OCI-LY7 (cell line): ENCODE measurements at regions not wholly inside any gene's neighbourhood (a gene's known extent, or its start where the extent isn't known, plus 50 kb on each side); places are given as distances from the start of the nearest gene placed in this dataset.

ENCODE experiments used
- BruUV-seq: library from RNA; stranded (reverse); fragments of 400-500 nt; replicated peaks from 2 replicates; lab custom pipeline; 2021; lab: Mats Ljungman, UMichigan
- CTCF ChIA-PET: fragments of 300-600 bp; sonication (Branson Sonifier 250); formaldehyde crosslinking; loops from one replicate; lab custom pipeline; 2022; ENCODE audit warnings: antibody characterized with exemption; ENCODE audit not compliant: unreplicated experiment; lab: Charles Lee
- POLR2A ChIA-PET: fragments of 300-600 bp; sonication (Branson Sonifier 250); formaldehyde crosslinking; loops from one replicate; lab custom pipeline; 2022; ENCODE audit warnings: antibody characterized with exemption; lab: Charles Lee
- DNase-seq: peaks from one replicate; pipeline ENCODE4 v3.0.0-alpha.2; 2015; ENCODE audit warnings: low spot score
- H2AFZ ChIP-seq: fragments of 200-600 bp; sonication (generic), shearing (Covaris generic); 2 replicates; pipeline ENCODE4 v1.6.1; 2014; ENCODE audit warnings: mild to moderate bottlenecking, antibody characterized with exemption, low read length, moderate library complexity
- H3K27ac ChIP-seq: fragments of 200-600 bp; sonication (generic); 2 replicates; pipeline ENCODE4 v1.5.1; 2014; ENCODE audit warnings: mixed run types, low read depth, mild to moderate bottlenecking, moderate library complexity, low read length, inconsistent platforms; ENCODE audit not compliant: poor library complexity, severe bottlenecking
- H3K36me3 ChIP-seq: fragments of 200-600 bp; sonication (generic); 2 replicates; pipeline ENCODE4 v1.6.1; 2014; ENCODE audit warnings: mild to moderate bottlenecking, antibody characterized with exemption, low read length, moderate library complexity, mixed read lengths; ENCODE audit not compliant: insufficient read depth
- H3K4me1 ChIP-seq: fragments of 200-600 bp; sonication (generic); 2 replicates; pipeline ENCODE4 v1.5.1; 2014; ENCODE audit warnings: mild to moderate bottlenecking, low read length; ENCODE audit not compliant: insufficient read depth, poor library complexity, severe bottlenecking
- H3K4me2 ChIP-seq: fragments of 200-600 bp; sonication (generic); 2 replicates; pipeline ENCODE4 v1.6.1; 2014; ENCODE audit warnings: mild to moderate bottlenecking, low read length
- H3K4me3 ChIP-seq: fragments of 200-600 bp; sonication (generic); 2 replicates; pipeline ENCODE4 v1.5.1; 2014; ENCODE audit warnings: mild to moderate bottlenecking, low read depth, low read length; ENCODE audit not compliant: poor library complexity, severe bottlenecking
- H3K79me2 ChIP-seq: fragments of 200-600 bp; sonication (generic); 2 replicates; pipeline ENCODE4 v1.6.1; 2016; ENCODE audit warnings: low read depth, mild to moderate bottlenecking, low read length, moderate library complexity, mixed read lengths; ENCODE audit not compliant: insufficient read depth
- H3K9me2 ChIP-seq: fragments of 200-600 bp; sonication (generic); 2 replicates; pipeline ENCODE4 v1.6.1; 2016; ENCODE audit warnings: mild to moderate bottlenecking, low read length, mixed read lengths; ENCODE audit not compliant: insufficient read depth
- H3K9me3 ChIP-seq: fragments of 200-600 bp; sonication (generic); 2 replicates; pipeline ENCODE4 v1.6.1; 2014; ENCODE audit warnings: mild to moderate bottlenecking, mixed run types, low read length, mixed read lengths
- H4K20me1 ChIP-seq: fragments of 200-600 bp; sonication (generic); 2 replicates; pipeline ENCODE4 v1.6.1; 2014; ENCODE audit warnings: mild to moderate bottlenecking, antibody characterized with exemption, low read length, moderate library complexity, mixed read lengths; ENCODE audit not compliant: insufficient read depth
- CTCF ChIP-seq: fragments of 200-600 bp; sonication (generic); conservative IDR thresholded peaks from 2 replicates; pipeline ENCODE4 v1.5.1; 2014; ENCODE audit warnings: mild to moderate bottlenecking, antibody characterized with exemption, low read length, moderate library complexity, mixed read lengths
- EZH2phosphoT487 ChIP-seq: fragments of 200-600 bp; sonication (generic); IDR thresholded peaks from 2 replicates; pipeline ENCODE4 v1.6.1; 2018; ENCODE audit warnings: low read depth, borderline replicate concordance, mild to moderate bottlenecking, mixed run types, antibody characterized with exemption, low read length, moderate library complexity, mixed read lengths
- intact Hi-C: fragments of 100-400 bp; cut with micrococcal nuclease; formaldehyde crosslinking; loops from one replicate; pipeline ENCODE4 v1.10.0; 2022; ENCODE audit not compliant: unreplicated experiment

DNA sequence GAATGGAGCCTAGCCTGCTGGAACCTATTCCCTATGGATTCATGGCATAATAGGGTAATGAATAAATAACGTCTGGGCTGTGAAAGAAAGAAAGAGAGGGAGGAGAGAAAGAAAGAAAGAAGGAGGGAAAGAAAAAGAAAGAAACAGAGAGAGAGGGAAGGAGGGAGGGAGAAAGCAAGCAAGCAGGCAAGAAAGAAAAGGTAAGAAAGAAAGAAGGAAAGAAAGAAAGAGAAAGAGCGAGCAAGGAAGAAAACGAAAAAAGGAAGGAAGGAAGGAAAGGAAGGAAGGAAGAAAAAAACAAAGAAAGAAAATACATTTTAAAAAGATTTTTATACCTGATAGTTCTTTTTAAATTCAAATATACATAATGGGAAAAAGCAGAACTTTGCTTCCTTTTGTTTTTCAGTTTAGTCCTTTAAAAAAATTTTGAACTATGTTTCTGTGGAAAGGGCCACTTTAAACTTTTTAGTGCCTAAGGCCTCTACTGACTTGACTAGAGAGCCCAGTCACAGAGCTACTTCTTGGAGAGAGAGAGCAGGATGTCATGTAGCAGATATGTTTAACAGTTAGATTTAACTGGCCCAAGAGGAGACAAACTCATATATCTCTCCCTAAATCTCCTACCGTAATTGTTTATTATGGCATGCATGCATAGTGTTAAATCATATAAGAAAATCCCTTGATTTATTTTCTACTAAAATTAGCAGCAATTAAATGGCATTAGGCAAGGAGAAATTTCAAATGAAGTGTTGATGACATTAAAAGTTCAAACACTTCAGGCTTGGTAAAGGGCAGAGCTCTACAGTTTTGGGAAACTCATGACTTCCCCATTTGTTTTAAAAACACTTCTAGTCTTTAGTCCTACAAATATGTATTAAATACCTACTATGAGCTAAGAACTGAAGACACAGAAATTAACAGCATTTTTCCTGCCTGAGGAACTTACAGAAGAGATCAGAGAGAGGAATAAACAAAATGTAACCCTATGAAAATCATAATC lies 305.5 kb downstream of the BCAT1 start:
- no TSS peak for BruUV-seq
- POLR2A ChIA-PET: interaction anchor here (0.6 to 0.7 kb wide), 3 partner anchors 106 to 1609 kb away, joined by 3 to 4 read pairs (median 3); no protein-coding TSS in a partner anchor

GRCh38 chr12:24639641-24640040 lies 309.3 kb downstream of the BCAT1 start:
- TF ChIP-seq CTCF: no peak
- TF ChIP-seq EZH2phosphoT487: no peak
- no peaks in the 10 kb centered on the region for H4K20me1 ChIP-seq
- CTCF ChIA-PET: no interaction called here
- no peak overlapping the region for H3K4me3 ChIP-seq
- BruUV-seq: no TSS peak
- no peak overlapping the region for H3K4me2 ChIP-seq
- H2AFZ ChIP-seq: no peak overlapping the region
- H3K79me2 ChIP-seq: no peaks in the 10 kb centered on the region
- DNase-seq: no peak
- POLR2A ChIA-PET: no interaction called here
- H3K9me2 ChIP-seq: no peaks in the 10 kb centered on the region
- 0 out of 2 replicates have a peak, but pooled peaks cover 4% of the 10 kb centered on the region for H3K9me3 ChIP-seq
- H3K36me3 ChIP-seq: no peaks in the 10 kb centered on the region
- no peaks in the 10 kb centered on the region for H3K4me1 ChIP-seq
- H3K27ac ChIP-seq: no peak overlapping the region
- intact Hi-C loops: no loop called here

More for the DNA sequence above, 305.5 kb downstream of the BCAT1 start:
- Histone ChIP-seq H2AFZ (no peak overlapping the region), H4K20me1 (no peaks in the 10 kb centered on the region), H3K4me2 (no peak overlapping the region), H3K36me3 (no peaks in the 10 kb centered on the region), H3K79me2 (no peaks in the 10 kb centered on the region), H3K27ac (no peak overlapping the region), H3K9me3 (0 out of 2 replicates have a peak, but pooled peaks cover 4% of the 10 kb centered on the region), H3K9me2 (no peaks in the 10 kb centered on the region), H3K4me3 (no peak overlapping the region), H3K4me1 (peaks cover 4% of the 10 kb centered on the region)
- intact Hi-C loops: no loop called here
- DNase-seq: no peak
- CTCF ChIA-PET: no interaction called here
- TF ChIP-seq EZH2phosphoT487 (no peak), CTCF (no peak)

- Histone ChIP-seq H3K79me2 (no peaks in the 10 kb centered on the region), H3K27ac (no peak overlapping the region), H3K4me2 (no peak overlapping the region), H4K20me1 (no peaks in the 10 kb centered on the region), H3K9me3 (no peaks in the 10 kb centered on the region), H3K4me1 (no peaks in the 10 kb centered on the region), H3K4me3 (no peak overlapping the region), H2AFZ (no peak overlapping the region), H3K36me3 (no peaks in the 10 kb centered on the region), H3K9me2 (no peaks in the 10 kb centered on the region)
- no TSS peak for BruUV-seq
- ChIA-PET CTCF (no interaction called here), POLR2A (no interaction called here)
- TF ChIP-seq CTCF: no peak
- intact Hi-C loops: no loop called here
- no peak for DNase-seq
These were observed 316.4 kb downstream of the BCAT1 start for GRCh38 chr12:24632466-24632865.
